NCI-H510A (cell line): ENCODE measurements at regions not wholly inside any gene's neighbourhood (a gene's known extent, or its start where the extent isn't known, plus 50 kb on each side); places are given as distances from the start of the nearest gene placed in this dataset.

Experiments used
- DNase-seq: peaks from one replicate; lab custom pipeline; 2025; lab: John Stamatoyannopoulos, UW

DNA sequence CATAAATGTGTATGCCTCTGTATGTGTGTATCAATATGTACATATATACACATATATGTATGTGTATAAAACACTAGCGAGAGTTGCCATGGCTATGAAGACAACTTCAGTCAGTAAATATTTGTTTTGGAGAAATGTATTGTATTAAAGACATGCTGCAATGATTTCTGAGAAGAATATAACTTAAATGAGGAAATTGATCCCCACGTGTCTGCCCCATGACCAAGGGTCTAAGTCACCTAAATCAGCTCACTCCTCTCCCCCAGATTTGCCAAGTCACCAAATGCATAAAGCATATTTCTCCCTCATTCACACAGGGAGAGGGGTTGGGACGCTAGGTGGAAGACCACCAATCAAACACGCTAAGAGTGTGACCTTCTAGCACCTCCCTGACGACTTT is 58.3 kb upstream of the LYST start:
- DNase-seq: no peak

DNA sequence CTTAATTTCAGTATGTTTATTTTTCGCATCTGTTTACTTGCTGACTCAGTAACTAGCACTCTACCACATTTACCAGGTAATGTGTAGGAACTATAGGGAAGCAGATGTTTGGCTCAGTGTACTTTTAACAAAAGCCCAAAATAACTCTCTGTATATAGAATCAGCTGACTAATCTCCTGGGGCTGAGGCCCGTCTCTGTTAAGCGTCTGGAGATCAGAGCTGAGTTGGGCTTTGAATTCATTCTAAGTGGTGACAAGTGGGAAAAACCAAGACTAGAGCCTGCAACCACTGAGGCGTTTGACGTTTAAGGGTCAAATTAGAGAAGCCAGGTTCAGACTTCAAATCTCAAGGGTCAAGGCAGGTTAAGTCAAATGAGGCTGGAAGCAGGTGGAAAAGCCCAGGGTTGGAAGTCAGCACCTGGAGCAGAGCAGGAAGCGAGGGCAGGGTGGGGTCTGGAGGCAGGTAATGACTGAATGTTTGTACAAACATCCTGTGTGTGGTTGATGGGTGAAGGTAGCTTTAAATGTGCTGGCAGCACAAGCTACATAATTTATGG is 56.8 kb upstream of the LYST start:
- peak; percentile 36 for DNase-seq

DNA sequence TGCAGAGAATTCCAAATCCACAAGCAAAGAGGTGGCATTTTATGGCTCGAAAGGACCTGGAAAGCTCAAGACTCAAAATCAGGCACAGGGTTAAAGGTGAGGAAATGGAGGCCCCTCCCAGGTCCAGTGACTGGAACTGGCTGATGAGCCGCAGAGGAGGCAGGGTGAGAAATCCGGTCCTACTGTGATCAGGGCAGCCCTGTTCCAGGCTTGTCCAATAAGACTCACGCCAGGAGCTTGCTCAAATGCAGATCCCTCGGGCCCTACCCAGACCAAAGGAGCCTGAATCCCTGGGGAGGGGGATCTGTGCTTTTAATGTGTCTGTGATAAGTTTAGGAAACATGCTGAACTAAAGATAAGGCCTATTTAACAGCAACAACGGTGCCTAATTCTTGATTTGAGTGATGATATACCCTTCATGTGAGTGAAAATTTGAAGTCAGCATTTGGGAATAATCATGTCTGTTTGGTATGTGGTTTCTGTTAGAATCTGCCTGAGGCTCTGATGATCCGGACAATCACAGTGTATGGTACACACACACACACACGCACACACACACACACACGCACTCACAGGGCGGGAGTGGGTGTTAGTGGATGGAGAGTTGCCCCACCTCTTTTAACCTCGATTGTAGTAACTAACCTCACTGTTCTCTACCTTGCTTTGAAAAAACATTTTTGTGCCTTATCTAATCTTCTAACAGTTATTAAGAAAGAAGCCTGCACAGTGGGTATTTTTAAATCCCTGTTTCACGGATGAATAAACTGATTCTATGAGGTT is 54.1 kb upstream of the LYST start:
- no peak for DNase-seq

DNA sequence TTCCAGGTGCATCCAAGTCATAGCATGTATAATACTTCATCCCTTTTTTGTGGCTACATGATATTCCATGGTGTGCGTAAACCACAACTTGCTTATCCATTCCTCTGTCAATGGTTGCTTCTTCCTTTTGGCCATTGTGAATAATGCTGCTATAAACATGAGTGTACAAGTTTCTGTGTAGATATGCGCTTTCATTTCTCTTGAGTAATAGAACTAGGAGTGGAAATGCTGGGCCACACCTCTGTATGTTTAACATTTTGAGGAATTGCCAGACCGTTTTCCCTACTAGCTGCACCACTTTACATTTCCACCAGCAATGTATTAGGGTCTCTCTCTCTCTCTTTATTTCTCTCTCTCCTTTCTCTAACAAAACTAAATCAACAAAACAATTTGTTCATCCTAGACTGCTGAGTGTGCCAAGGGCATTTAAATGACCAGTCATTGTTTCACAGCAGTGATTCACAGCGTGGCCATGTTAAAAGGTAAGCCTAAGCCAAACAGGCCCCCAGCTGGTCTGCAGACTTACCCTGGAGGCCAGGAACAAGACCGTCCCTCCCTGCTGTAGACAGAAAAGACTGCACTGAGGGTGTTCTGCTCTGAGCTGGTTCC is 53.2 kb upstream of the LYST start:
- no peak for DNase-seq

DNA sequence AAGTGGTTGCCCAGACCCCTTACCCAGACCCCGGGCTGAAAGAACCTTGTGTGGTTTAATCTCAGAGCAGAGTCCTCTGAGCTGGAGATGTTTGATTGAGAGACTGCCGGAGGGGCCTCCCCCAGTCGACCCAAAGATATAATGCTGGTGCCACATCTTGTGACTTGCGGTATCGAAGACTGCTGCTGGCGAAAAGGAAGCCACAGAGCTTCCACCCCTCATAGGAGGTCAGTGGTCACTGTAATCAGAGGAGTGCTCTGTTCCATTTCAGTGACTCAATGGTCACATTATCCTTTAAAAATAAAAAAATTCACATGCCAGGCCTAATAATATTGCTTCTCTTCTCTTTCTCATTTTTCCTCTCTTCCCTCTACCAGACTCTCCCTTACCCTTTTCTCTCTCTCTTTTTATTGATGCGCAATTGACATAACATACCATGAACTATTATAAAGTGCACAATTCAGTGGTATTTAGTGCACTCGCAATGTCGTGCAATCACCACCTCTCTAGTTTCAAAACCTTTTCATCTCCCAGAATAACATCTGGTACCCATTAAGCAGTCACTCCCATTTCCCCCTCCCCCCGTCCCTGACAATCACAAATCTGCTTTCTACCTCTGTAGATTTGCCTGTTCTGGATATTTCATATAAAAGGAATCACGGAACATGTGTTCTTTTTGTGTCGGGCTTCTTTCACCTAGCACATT is 52.6 kb upstream of the LYST start:
- DNase-seq: no peak

DNA sequence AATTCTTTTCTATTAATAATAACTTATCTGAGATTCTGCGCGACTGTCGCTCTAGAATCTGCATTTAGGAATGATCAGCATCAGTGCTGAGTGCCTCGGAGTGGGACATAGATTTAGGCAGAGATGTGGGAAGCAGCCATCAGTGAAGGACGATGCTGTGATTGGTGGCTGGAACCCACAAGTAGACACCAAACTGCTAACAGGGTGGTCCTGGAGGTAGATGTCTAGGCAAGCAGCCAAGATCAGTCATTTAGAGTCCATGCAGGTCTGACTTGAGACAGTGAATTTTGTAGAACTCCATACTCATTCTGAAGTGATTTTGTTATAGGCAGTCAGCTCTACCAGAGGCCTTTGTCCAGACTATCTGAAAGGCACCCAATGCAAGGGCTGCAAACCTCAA is 51.8 kb upstream of the LYST start:
- no peak for DNase-seq

DNA sequence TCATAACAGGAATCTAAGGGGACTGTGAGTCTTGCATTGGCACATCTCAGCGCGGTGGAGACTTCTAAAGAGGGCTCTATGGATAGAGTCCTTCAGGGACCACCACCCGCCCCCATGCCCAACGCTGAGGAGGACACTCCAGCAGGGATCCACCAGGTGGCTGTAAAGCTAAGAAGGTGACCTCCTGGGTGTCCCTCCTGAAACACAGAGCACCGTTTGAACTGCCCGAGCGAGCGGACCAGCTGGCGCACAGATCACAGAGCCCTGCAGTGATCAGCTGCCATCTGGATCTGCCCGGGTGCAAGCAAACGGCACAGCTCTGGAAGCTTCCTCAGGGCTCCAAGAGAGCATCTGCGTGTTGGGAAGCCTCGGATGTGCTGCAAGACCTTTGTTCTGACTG is 51.3 kb upstream of the LYST start:
- no peak for DNase-seq

DNA sequence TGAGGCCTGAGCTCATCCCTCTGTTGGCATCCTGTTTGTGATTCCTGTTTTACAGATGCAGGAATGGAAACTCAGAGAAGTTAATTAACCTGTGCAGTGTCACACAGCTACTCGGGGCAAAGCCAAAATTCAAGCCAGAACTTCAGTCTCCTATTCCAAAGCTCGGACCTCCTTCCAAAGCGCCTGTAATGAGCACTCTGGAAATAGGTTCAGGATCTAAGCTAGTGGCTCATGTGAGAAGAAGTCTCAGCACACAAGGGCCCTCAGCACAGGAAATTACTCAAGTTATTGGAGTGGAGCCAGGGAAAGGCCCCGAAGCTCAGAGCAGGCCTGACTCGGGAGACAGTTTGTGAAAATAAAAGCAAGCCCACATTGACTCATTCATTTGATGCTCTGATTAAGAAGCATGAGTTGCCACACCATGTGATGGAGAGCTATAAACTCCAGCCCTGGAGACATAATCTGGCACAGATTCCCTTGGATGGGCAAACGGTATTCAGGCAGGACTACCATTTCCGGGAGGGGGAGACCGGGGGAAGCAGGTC is 50.6 kb upstream of the LYST start:
- no peak for DNase-seq
